HG02759 (cell line): ENCODE measurements at regions not wholly inside any gene's neighbourhood (a gene's known extent, or its start where the extent isn't known, plus 50 kb on each side); places are given as distances from the start of the nearest gene placed in this dataset.
"Not testable (repeated sequence)": the region's sequence is repeated elsewhere in the genome, so short reads cannot be mapped to it uniquely, and the experiment has no call there.

ENCODE experiments used
- ATAC-seq: cut with Tn5 transposase; IDR thresholded peaks from one replicate; pipeline ENCODE4 v1.9.1; 2021; ENCODE audit warnings: mild to moderate bottlenecking, moderate library complexity; ENCODE audit not compliant: unreplicated experiment

- no peak for ATAC-seq
Measured at GRCh38 chr6:16950825-16951495, 150.9 kb upstream of the STMND1 start.

- no peak for ATAC-seq
Measured at GRCh38 chr6:16950302-16950701, 151.5 kb upstream of the STMND1 start.

GRCh38 chr6:16949716-16950115 is 152.1 kb upstream of the STMND1 start:
- no peak for ATAC-seq

GRCh38 chr6:16948396-16948795 is 153.5 kb upstream of the STMND1 start:
- no peak for ATAC-seq

- ATAC-seq, result no peak
Measured at GRCh38 chr6:16947375-16948015, 154.4 kb upstream of the STMND1 start.

- ATAC-seq, result no peak
Measured at GRCh38 chr6:16944596-16944995, 157.3 kb upstream of the STMND1 start.

- no peak for ATAC-seq
Measured at GRCh38 chr6:16939839-16940238, 162.0 kb upstream of the STMND1 start.

GRCh38 chr6:16939351-16939750 is 162.5 kb upstream of the STMND1 start:
- ATAC-seq, result no peak

- ATAC-seq, result no peak
Measured at GRCh38 chr6:16936893-16937292, 165.0 kb upstream of the STMND1 start.

GRCh38 chr6:16933961-16934360 is 167.9 kb upstream of the STMND1 start:
- ATAC-seq, result no peak

- no peak for ATAC-seq
Measured at GRCh38 chr6:16933532-16933931, 168.3 kb upstream of the STMND1 start.

- no peak for ATAC-seq
Measured at GRCh38 chr6:16932920-16933319, 168.9 kb upstream of the STMND1 start.

- ATAC-seq, result not testable (repeated sequence)
Measured at GRCh38 chr6:16931079-16931478, 169.8 kb upstream of the ATXN1 start.

- ATAC-seq, result no peak
Measured at GRCh38 chr6:16930432-16930831, 169.2 kb upstream of the ATXN1 start.

GRCh38 chr6:16929809-16930208 is 168.5 kb upstream of the ATXN1 start:
- no peak for ATAC-seq

- no peak for ATAC-seq
Measured at GRCh38 chr6:16928387-16928786, 167.1 kb upstream of the ATXN1 start.

- ATAC-seq, result no peak
Measured at GRCh38 chr6:16927205-16927604, 165.9 kb upstream of the ATXN1 start.

GRCh38 chr6:16925461-16925860 is 164.2 kb upstream of the ATXN1 start:
- ATAC-seq, result no peak

- ATAC-seq, result no peak
Measured at GRCh38 chr6:16922282-16922681, 161.0 kb upstream of the ATXN1 start.

GRCh38 chr6:16921399-16922110 is 160.3 kb upstream of the ATXN1 start:
- ATAC-seq, result no peak

- no peak for ATAC-seq
Measured at GRCh38 chr6:16918586-16918985, 157.3 kb upstream of the ATXN1 start.

- no peak for ATAC-seq
Measured at GRCh38 chr6:16914184-16914583, 152.9 kb upstream of the ATXN1 start.
